OCI-LY3 (cell line): ENCODE measurements at regions not wholly inside any gene's neighbourhood (a gene's known extent, or its start where the extent isn't known, plus 50 kb on each side); places are given as distances from the start of the nearest gene placed in this dataset.

Experiments used
- CTCF ChIP-seq: fragments of 200-600, 300-600 bp; sonication (generic); IDR thresholded peaks from 2 replicates; pipeline ENCODE4 v1.5.1; 2014; ENCODE audit warnings: antibody characterized with exemption, low read length, low read depth
- EZH2phosphoT487 ChIP-seq: fragments of 200-600 bp; shearing (Covaris generic); IDR thresholded peaks from 2 replicates; pipeline ENCODE4 v1.6.1; 2018; ENCODE audit warnings: antibody characterized with exemption, mixed run types, low read depth

GRCh38 chr10:18786478-18786877 lies 127.2 kb downstream of the ARL5B start:
- TF ChIP-seq CTCF (no peak), EZH2phosphoT487 (no peak)
